ENCODE measurements at regions not wholly inside any gene's neighbourhood (a gene's known extent, or its start where the extent isn't known, plus 50 kb on each side); places are given as distances from the start of the nearest gene placed in this dataset.

GRCh38 chr6:134866563-134866962 lies 83.3 kb downstream of the ALDH8A1 start:
- DNase-seq: no peak

GRCh38 chr6:134864558-134864957 lies 85.3 kb downstream of the ALDH8A1 start:
- DNase-seq: no peak

GRCh38 chr6:134863763-134864510 lies 86.0 kb downstream of the ALDH8A1 start:
- DNase-seq: no peak

GRCh38 chr6:134854366-134854765 lies 95.5 kb downstream of the ALDH8A1 start:
- no peak for DNase-seq

GRCh38 chr6:134853111-134854055 lies 96.5 kb downstream of the ALDH8A1 start:
- DNase-seq: no peak

- no peak for DNase-seq
Observed at GRCh38 chr6:134851548-134851947, 98.4 kb downstream of the ALDH8A1 start.

- no peak for DNase-seq
Observed at GRCh38 chr6:134850721-134851305, 99.1 kb downstream of the ALDH8A1 start.

- DNase-seq: no peak
Observed at GRCh38 chr6:134849920-134850447, 99.9 kb downstream of the ALDH8A1 start.

- DNase-seq: no peak
Observed at GRCh38 chr6:134848076-134848475, 101.8 kb downstream of the ALDH8A1 start.

- no peak for DNase-seq
Observed at GRCh38 chr6:134846865-134847264, 103.0 kb downstream of the ALDH8A1 start.

GRCh38 chr6:134846031-134846430 lies 103.9 kb downstream of the ALDH8A1 start:
- DNase-seq: no peak

- DNase-seq: no peak
Observed at GRCh38 chr6:134844120-134844519, 105.8 kb downstream of the ALDH8A1 start.

- no peak for DNase-seq
Observed at GRCh38 chr6:134840086-134840867, 109.6 kb downstream of the ALDH8A1 start.

GRCh38 chr6:134835993-134836392 lies 113.9 kb downstream of the ALDH8A1 start:
- DNase-seq: no peak

- no peak for DNase-seq
Observed at GRCh38 chr6:134830940-134831339, 119.0 kb downstream of the ALDH8A1 start.

- DNase-seq: no peak
Observed at GRCh38 chr6:134830194-134830593, 119.7 kb downstream of the ALDH8A1 start.

GRCh38 chr6:134828641-134829040 lies 121.3 kb downstream of the ALDH8A1 start:
- DNase-seq: no peak

- DNase-seq: no peak
Observed at GRCh38 chr6:134826889-134827737, 122.8 kb downstream of the ALDH8A1 start.

GRCh38 chr6:134823710-134824034 lies 126.2 kb downstream of the ALDH8A1 start:
- DNase-seq: no peak

GRCh38 chr6:134822920-134823709 lies 126.8 kb downstream of the ALDH8A1 start:
- DNase-seq: peak; percentile 34

All from NCI-H526 treated with DMSO at 0.1 percent for 48 hours (cell line).